GM21723 (cell line): ENCODE measurements at regions not wholly inside any gene's neighbourhood (a gene's known extent, or its start where the extent isn't known, plus 50 kb on each side); places are given as distances from the start of the nearest gene placed in this dataset.

Experiments
- ATAC-seq: cut with Tn5 transposase; IDR thresholded peaks from one replicate; pipeline ENCODE4 v1.9.1; 2021; ENCODE audit warnings: mild to moderate bottlenecking, moderate library complexity; ENCODE audit not compliant: unreplicated experiment

DNA sequence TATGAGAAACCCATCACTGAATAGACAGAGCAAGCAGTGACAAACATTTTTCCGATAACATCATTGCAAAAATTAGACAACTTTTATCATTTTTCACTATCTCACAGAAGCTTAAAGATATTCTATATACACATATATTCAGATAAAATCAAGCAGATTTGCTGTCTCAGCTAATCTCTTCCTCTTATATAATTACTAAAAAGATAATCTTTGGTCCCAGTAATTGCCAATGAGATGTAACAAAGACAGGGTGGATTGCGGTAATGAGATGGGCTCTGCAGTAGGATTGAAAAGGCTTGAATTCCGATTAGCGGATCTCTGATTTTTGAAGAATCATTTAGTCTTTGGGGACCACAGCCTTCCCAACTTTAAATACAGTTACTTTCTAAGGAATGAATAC is 63.5 kb downstream of the SYT4 start:
- no peak for ATAC-seq

DNA sequence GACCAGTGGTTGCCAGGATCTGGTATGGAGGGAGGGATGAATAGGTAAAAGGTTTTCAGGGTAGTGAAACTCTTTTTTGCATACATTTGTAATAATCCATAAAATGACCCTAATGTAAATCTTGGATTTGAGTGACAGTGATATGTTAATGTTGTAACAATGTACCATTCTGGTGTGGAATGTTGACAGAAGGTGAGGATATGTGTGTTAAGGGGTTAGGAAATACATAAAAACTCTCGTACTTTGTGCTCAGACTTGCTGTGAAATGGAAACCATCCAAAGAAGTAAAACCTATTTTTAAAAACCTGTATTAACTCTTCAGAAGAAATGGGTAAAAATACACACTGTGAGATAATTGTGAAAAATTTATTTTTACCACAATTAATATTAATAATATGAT is 66.2 kb downstream of the SYT4 start:
- ATAC-seq, result no peak

DNA sequence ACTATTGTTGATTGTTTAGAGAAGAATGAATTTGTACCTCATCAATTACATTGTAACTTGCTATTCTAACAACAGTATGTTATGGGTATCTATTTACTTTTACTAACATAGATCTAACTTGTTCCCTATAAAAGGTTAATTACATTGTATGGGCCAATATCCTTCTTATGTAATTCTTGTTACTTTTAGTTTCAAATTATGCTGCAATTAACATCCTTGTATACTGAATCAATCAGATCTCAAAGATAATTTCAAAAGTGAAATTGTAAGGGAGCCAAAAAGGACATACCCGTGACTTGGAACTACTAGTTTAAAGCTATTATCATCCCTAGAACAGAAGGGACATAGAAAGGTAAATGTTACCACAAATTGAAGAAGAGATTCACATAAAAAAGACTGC is 79.9 kb upstream of the RIT2 start:
- ATAC-seq, result no peak

GRCh38 chr18:43193336-43193735 is 77.9 kb upstream of the RIT2 start:
- ATAC-seq, result no peak

GRCh38 chr18:43192408-43192807 is 76.9 kb upstream of the RIT2 start:
- peak; percentile 72 for ATAC-seq

- no peak for ATAC-seq
These were observed 66.2 kb upstream of the RIT2 start for GRCh38 chr18:43181711-43182110.

- ATAC-seq, result no peak
These were observed 65.3 kb upstream of the RIT2 start for GRCh38 chr18:43180814-43181213.

DNA sequence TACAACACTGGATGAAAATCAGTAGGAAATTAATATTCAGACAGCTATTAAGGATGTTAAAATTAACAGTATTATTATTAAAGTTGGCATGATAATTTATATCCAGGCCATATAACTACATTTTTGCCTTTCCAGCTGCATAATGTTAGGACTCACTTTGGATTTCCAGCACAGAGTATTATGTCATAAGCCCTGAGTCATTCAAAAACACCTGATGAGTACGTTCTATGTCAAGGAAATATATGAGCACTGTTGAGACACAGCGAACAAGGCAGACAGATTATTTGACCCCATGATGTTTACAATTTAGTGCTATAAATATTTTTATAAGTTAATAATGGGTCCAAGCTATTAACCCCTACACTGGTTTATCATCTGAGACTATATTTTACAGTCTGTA is 59.8 kb upstream of the RIT2 start:
- no peak for ATAC-seq

DNA sequence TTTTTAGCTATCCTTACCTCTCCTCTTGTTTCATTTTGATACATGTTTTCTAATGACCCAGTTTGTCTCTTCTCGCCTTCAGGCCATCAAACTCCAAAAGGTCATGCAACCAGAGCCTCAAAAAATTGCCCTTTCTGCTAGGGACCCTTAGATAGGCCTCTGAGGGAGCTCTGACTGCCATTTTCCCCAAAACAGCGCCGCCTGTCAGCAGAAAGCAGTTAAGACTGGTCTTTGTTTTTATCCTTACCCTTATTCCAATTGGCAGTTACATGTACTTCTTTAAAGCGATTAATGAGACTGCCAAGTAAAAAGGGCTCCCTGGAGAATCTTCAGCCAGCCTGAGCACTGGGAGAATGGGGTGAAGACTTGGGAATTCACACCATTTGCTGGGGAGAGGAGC is 55.1 kb upstream of the RIT2 start:
- ATAC-seq, result no peak
